Breast epithelium (tissue), 3 donors: ENCODE measurements at regions not wholly inside any gene's neighbourhood (a gene's known extent, or its start where the extent isn't known, plus 50 kb on each side); places are given as distances from the start of the nearest gene placed in this dataset.

Experiments
- POLR2A ChIP-seq: fragments of 450-650 bp; IDR thresholded peaks from one replicate; pipeline ENCODE4 v1.6.1; 2016; ENCODE audit warnings: antibody characterized with exemption, mild to moderate bottlenecking, moderate library complexity
- TF ChIP-seq, protein P1 (sequence below), 3 donors: fragments of 450-650 bp; IDR thresholded peaks; one replicate each; pipeline ENCODE4 v1.5.1; 2016 to 2017; ENCODE audit warnings: antibody characterized with exemption in 3 of 3, mild to moderate bottlenecking in 3 of 3, moderate library complexity in 3 of 3

DNA sequence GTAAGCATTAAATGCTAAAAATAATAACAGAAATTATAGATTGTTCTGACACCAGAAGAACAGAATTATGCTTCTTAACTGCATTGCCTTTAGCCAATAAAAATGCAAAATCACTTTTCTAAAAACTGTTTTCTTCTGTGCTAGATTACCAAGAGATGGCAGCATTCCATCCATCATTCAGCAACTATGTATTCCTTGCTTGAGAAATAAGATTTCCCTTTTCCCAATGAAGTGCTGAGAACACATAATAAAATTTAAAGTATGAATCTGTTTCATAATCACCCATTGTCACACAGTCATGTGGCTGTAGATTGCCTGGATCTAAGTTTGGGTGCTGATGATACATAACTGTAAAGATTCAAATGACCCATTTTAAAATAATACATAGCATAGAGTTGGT, 504.2 kb downstream of the TDRD15 start:
- TF ChIP-seq, protein P1, sequence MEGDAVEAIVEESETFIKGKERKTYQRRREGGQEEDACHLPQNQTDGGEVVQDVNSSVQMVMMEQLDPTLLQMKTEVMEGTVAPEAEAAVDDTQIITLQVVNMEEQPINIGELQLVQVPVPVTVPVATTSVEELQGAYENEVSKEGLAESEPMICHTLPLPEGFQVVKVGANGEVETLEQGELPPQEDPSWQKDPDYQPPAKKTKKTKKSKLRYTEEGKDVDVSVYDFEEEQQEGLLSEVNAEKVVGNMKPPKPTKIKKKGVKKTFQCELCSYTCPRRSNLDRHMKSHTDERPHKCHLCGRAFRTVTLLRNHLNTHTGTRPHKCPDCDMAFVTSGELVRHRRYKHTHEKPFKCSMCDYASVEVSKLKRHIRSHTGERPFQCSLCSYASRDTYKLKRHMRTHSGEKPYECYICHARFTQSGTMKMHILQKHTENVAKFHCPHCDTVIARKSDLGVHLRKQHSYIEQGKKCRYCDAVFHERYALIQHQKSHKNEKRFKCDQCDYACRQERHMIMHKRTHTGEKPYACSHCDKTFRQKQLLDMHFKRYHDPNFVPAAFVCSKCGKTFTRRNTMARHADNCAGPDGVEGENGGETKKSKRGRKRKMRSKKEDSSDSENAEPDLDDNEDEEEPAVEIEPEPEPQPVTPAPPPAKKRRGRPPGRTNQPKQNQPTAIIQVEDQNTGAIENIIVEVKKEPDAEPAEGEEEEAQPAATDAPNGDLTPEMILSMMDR (IDR thresholded peaks at IDR 0.05) = no peak
- no peak for TF ChIP-seq POLR2A
